Midbrain (tissue), 1 donor: ENCODE measurements at regions not wholly inside any gene's neighbourhood (a gene's known extent, or its start where the extent isn't known, plus 50 kb on each side); places are given as distances from the start of the nearest gene placed in this dataset.

Source experiments
- DNase-seq: peaks from one replicate; lab custom pipeline; 2025; lab: John Stamatoyannopoulos, UW

- DNase-seq: no peak
Observed at GRCh38 chr22:19621373-19622060, 92.8 kb upstream of the SEPTIN5 start.

- no peak for DNase-seq
Observed at GRCh38 chr22:19622061-19622441, 92.3 kb upstream of the SEPTIN5 start.

GRCh38 chr22:19625331-19626041, 88.8 kb upstream of the SEPTIN5 start:
- no peak for DNase-seq

GRCh38 chr22:19626042-19626587, 88.2 kb upstream of the SEPTIN5 start:
- no peak for DNase-seq

GRCh38 chr22:19626666-19627065, 87.6 kb upstream of the SEPTIN5 start:
- no peak for DNase-seq

- no peak for DNase-seq
Observed at GRCh38 chr22:19628038-19628776, 86.1 kb upstream of the SEPTIN5 start.

GRCh38 chr22:19629331-19629719, 85.0 kb upstream of the SEPTIN5 start:
- no peak for DNase-seq

GRCh38 chr22:19629720-19630419, 84.4 kb upstream of the SEPTIN5 start:
- peak; percentile 72 for DNase-seq

- DNase-seq: no peak
Observed at GRCh38 chr22:19630614-19631013, 83.7 kb upstream of the SEPTIN5 start.

- no peak for DNase-seq
Observed at GRCh38 chr22:19631899-19632667, 82.2 kb upstream of the SEPTIN5 start.

- DNase-seq: no peak
Observed at GRCh38 chr22:19632668-19633148, 81.6 kb upstream of the SEPTIN5 start.

- DNase-seq: no peak
Observed at GRCh38 chr22:19634226-19634975, 79.9 kb upstream of the SEPTIN5 start.

- DNase-seq: no peak
Observed at GRCh38 chr22:19635644-19636043, 78.7 kb upstream of the SEPTIN5 start.

GRCh38 chr22:19636696-19637407, 77.5 kb upstream of the SEPTIN5 start:
- no peak for DNase-seq

GRCh38 chr22:19637408-19638281, 76.7 kb upstream of the SEPTIN5 start:
- DNase-seq: no peak

GRCh38 chr22:19638282-19639015, 75.9 kb upstream of the SEPTIN5 start:
- no peak for DNase-seq

GRCh38 chr22:19639610-19640135, 74.6 kb upstream of the SEPTIN5 start:
- DNase-seq: no peak

GRCh38 chr22:19640306-19640705, 74.0 kb upstream of the SEPTIN5 start:
- DNase-seq: no peak
